ENCODE measurements at regions not wholly inside any gene's neighbourhood (a gene's known extent, or its start where the extent isn't known, plus 50 kb on each side); places are given as distances from the start of the nearest gene placed in this dataset.

DNA sequence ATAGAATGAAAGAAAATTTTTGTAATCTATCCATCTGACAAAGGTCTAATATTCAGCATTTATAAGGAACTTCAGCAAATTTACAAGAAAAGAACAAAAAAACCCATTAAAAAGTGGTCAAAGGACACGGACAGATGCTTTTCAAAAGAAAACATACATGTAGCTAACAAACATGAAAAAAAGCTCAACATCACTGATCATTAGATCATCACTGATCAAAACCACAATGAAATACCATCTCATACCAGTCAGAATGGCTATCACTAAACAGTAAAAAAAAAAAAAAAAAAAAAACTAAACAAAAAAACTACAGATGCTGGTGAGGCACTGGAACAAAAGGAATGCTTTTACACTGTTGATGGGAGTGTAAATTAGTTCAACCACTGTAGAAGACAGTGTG, 837.1 kb downstream of the EPHA7 start:
- TF ChIP-seq POLR2A (IDR thresholded peaks at IDR 0.05), result no peak
- no peak for TF ChIP-seq CTCF (IDR thresholded peaks at IDR 0.05)

Data from thyroid gland (tissue), 4 donors.